ENCODE measurements at regions not wholly inside any gene's neighbourhood (a gene's known extent, or its start where the extent isn't known, plus 50 kb on each side); places are given as distances from the start of the nearest gene placed in this dataset.
"Not testable (repeated sequence)": the region's sequence is repeated elsewhere in the genome, so short reads cannot be mapped to it uniquely, and the experiment has no call there.

- not testable (repeated sequence) for TF ChIP-seq FOXA1 (IDR thresholded peaks at IDR 0.05); FOXA1 (CRISPR knock-in tag; IDR thresholded peaks at IDR 0.05); TGIF2 (CRISPR knock-in tag; IDR thresholded peaks at IDR 0.05); JUNB (CRISPR knock-in tag; IDR thresholded peaks at IDR 0.05; ENCODE audit: borderline replicate concordance); REST (IDR thresholded peaks at IDR 0.05; ENCODE audit: borderline replicate concordance in 1 of 2, low read depth in 1 of 2, low read length in 2 of 2); JUN (CRISPR knock-in tag; IDR thresholded peaks at IDR 0.05); HMG20B (CRISPR knock-in tag; conservative IDR thresholded peaks at IDR 0.05); PTBP1 (IDR thresholded peaks at IDR 0.05; ENCODE audit: low read depth, low read length, poor library complexity, severe bottlenecking); EZH2 (conservative IDR thresholded peaks at IDR 0.05; ENCODE audit: low read depth, low read length); POLR2A (IDR thresholded peaks at IDR 0.05; ENCODE audit: insufficient read depth in 1 of 2, low read depth in 2 of 2, low read length in 2 of 2); PAX8 (CRISPR knock-in tag; IDR thresholded peaks at IDR 0.05; ENCODE audit: borderline replicate concordance); MYC (CRISPR knock-in tag; IDR thresholded peaks at IDR 0.05; ENCODE audit: borderline replicate concordance); RAD21 (CRISPR knock-in tag; IDR thresholded peaks at IDR 0.05)
These were observed 236.5 kb upstream of the POGK start for GRCh38 chr1:166602801-166603200.

Data from HepG2 (cell line).